ENCODE measurements at regions not wholly inside any gene's neighbourhood (a gene's known extent, or its start where the extent isn't known, plus 50 kb on each side); places are given as distances from the start of the nearest gene placed in this dataset.

DNA sequence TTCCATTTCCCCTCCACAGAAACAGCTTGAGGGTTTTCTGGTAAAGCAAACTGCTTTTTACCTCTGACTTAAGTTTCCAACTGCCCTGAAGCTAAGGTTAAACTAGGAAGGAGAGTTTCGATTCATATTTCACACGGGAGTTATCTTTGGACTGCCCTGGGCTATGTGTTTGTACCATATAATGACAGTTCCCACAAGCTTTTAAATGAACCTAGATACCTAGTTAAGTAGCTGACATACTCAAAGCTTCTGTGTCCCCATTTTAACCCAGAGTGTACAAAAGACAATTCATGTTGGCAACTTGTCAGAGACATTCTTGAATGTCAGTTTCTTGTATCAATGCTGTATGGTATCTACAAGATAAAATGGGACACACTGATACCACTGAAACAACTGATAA lies 1296.6 kb upstream of the IGFBP7 start:
- TF ChIP-seq, protein P1, sequence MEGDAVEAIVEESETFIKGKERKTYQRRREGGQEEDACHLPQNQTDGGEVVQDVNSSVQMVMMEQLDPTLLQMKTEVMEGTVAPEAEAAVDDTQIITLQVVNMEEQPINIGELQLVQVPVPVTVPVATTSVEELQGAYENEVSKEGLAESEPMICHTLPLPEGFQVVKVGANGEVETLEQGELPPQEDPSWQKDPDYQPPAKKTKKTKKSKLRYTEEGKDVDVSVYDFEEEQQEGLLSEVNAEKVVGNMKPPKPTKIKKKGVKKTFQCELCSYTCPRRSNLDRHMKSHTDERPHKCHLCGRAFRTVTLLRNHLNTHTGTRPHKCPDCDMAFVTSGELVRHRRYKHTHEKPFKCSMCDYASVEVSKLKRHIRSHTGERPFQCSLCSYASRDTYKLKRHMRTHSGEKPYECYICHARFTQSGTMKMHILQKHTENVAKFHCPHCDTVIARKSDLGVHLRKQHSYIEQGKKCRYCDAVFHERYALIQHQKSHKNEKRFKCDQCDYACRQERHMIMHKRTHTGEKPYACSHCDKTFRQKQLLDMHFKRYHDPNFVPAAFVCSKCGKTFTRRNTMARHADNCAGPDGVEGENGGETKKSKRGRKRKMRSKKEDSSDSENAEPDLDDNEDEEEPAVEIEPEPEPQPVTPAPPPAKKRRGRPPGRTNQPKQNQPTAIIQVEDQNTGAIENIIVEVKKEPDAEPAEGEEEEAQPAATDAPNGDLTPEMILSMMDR (conservative IDR thresholded peaks at IDR 0.05; ENCODE audit: low read depth), result no peak
- DNase-seq (ENCODE audit: low spot score), result no peak
- no peak overlapping the region for H3K27ac ChIP-seq
- ChIA-PET CTCF (no interaction called here), POLR2A (ENCODE audit: low non-redundant PET) (no interaction called here)

DNA sequence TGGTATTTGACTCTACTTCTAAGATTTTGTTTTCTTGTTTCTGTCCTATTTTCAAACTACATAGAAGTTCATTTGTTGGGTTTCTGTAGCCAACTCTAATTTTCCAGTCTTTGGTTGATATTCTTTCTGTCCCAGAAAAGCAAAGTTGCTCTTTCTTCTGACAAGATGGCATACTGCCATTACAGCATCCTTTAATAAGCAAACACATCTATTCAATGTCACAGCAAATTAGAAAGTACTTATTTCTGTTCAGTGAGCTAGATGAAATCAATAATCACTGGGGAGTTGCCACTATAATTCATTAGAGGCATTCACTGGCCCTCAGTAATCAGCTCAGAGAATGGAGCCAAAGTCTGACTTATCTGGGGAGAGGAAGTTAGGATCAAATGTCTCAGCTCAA lies 1258.0 kb upstream of the IGFBP7 start:
- POLR2A ChIA-PET (ENCODE audit: low non-redundant PET), result no interaction called here
- TF ChIP-seq, protein P1 (conservative IDR thresholded peaks at IDR 0.05; ENCODE audit: low read depth), result no peak
- H3K27ac ChIP-seq, result no peak overlapping the region
- CTCF ChIA-PET, result interaction anchor here (0.6 kb wide), 1 partner anchor 776 kb away, joined by 3 read pairs; no protein-coding TSS in a partner anchor
- DNase-seq (ENCODE audit: low spot score), result no peak

DNA sequence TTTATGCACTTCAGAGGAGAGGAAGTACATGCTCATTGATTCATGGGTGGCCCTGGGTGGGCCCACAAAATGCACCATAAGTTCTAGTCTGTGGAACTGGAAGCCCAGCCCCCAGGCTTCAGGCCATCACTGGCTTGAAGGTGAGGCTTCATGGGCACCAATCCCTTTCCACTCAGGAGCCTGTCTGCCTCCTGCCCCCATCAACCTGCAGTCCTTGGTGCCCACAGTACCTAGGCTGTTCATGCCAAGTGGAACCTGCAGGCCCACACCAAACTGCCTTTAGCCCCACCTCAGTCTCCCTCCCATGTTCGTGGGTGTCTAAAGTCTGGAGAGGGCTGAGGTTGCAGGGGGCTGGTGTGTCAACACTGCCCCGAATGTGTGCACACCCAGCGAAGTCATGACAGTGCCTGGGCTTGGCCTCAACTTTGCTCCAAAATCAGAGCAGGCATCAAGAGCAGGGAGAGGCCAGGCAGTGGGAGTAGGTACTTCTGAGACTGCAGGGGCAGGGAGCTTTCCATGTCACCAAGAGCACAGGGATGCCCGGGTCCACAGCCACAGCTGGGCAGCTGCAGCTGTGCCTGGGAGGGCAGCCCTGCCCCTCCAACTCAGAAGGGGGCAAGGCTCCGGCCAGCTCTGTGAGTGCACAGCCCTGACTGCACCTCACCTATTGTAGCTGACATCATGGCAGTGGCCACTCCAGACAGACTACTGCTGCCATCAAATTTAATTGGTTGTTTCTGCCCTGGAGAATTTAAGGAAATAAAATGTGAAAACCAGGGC lies 1250.4 kb upstream of the IGFBP7 start:
- H3K27ac ChIP-seq, result no peak overlapping the region
- TF ChIP-seq, protein P1 (conservative IDR thresholded peaks at IDR 0.05; ENCODE audit: low read depth), result no peak
- no peak for DNase-seq (ENCODE audit: low spot score)
- POLR2A ChIA-PET (ENCODE audit: low non-redundant PET), result no interaction called here
- CTCF ChIA-PET, result no interaction called here

DNA sequence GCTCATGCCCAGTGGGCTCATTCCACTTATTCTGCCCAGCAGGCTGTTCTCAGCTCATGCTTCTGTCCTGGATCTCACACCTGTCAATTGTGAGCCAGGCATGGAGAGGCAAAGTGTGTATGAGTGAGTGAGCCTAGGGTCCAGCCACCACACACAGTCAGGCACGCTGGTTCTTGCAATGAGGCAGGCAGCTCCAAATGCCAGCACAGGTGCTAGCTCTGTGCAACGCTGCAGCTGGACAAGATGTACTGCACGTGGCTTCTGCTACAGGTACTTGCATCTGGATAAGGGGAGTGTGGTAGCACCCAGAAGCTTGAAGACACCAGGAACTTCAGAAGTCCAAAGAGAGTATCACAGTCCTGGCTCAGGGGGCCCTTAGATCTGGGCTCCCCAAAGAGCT lies 1249.4 kb upstream of the IGFBP7 start:
- DNase-seq (ENCODE audit: low spot score), result no peak
- TF ChIP-seq, protein P1 (conservative IDR thresholded peaks at IDR 0.05; ENCODE audit: low read depth), result no peak
- POLR2A ChIA-PET (ENCODE audit: low non-redundant PET), result no interaction called here
- no peak overlapping the region for H3K27ac ChIP-seq
- CTCF ChIA-PET, result no interaction called here

DNA sequence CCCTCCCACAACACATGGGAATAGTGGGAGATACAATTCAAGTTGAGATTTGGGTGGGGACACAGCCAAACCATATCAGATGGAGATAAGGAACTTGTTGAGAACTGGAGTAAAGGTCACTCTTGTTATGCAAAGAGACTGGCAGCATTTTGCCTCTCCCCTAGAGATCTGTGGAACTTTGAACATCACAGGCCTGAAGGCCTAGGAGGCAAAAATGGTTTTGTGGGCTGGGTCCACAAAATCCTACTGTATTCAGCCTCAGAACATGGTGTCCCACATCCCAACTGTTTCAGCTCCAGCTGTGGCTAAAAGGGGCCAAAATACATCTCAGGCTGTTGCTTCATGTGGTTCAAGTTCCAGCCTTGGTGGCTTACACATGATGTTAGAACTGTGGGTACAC lies 1247.8 kb upstream of the IGFBP7 start:
- TF ChIP-seq, protein P1 (conservative IDR thresholded peaks at IDR 0.05; ENCODE audit: low read depth), result no peak
- POLR2A ChIA-PET (ENCODE audit: low non-redundant PET), result no interaction called here
- DNase-seq (ENCODE audit: low spot score), result no peak
- no peak overlapping the region for H3K27ac ChIP-seq
- CTCF ChIA-PET, result no interaction called here

DNA sequence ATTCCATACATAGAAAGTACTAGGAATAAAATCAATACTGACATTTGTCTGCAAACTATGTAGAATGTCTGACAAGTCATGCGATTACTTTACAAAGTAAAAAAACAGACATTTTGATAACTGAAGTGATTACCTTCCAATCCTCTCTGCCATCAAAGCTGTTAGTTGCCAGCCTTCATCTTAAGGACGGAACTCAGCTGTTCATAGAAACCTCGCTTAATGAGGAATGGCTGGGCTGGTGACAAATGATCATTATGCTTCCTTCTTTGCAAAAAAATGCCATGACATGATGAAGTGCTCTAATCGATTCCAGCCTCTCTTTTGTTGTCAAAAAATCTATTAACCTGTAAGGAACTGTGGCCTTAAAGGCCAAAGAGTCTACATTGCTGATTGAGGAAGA lies 1214.9 kb upstream of the IGFBP7 start:
- CTCF ChIA-PET, result no interaction called here
- TF ChIP-seq, protein P1 (conservative IDR thresholded peaks at IDR 0.05; ENCODE audit: low read depth), result no peak
- POLR2A ChIA-PET (ENCODE audit: low non-redundant PET), result no interaction called here
- no peak overlapping the region for H3K27ac ChIP-seq
- no peak for DNase-seq (ENCODE audit: low spot score)

Measured in RWPE1 (cell line).